CD4-positive, alpha-beta T cell (primary cell): ENCODE measurements at regions not wholly inside any gene's neighbourhood (a gene's known extent, or its start where the extent isn't known, plus 50 kb on each side); places are given as distances from the start of the nearest gene placed in this dataset.

ENCODE experiments used
- ATAC-seq: fragments of 200-7000 bp; cut with Tn5 transposase; one replicate; pipeline ENCODE4 v1.10.0; 2022; ENCODE audit warnings: mild to moderate bottlenecking; ENCODE audit not compliant: poor library complexity
- CTCF ChIA-PET: fragments of 350-600 bp; sonication (Branson Sonifier 250); formaldehyde crosslinking; loops from one replicate; lab custom pipeline; 2021; ENCODE audit warnings: antibody characterized with exemption, inconsistent platforms; lab: Charles Lee
- POLR2A ChIA-PET: fragments of 350-600 bp; sonication (Branson Sonifier 250); formaldehyde crosslinking; loops from one replicate; lab custom pipeline; 2021; ENCODE audit warnings: antibody characterized with exemption, inconsistent platforms; lab: Charles Lee
- DNase-seq, 14 experiments: peaks; one replicate each; pipeline ENCODE4 v3.0.0-alpha.2; 2013 to 2020; ENCODE audit warnings: mixed read lengths in 2 of 14
- H3K27ac ChIP-seq, 2 donors: one replicate each; pipeline versions ENCODE4 v1.5.1 to v1.7.0; 2013; ENCODE audit warnings: low read length in 2 of 2, low read depth in 1 of 2, mild to moderate bottlenecking in 1 of 2
- H3K27me3 ChIP-seq, 2 experiments: 1 replicate in 1 of 2; 2 replicates in 1 of 2; pipeline versions ENCODE4 v1.6.1 to v1.7.0; 2013; ENCODE audit warnings: low read length in 2 of 2, control low read depth in 1 of 2, mild to moderate bottlenecking in 1 of 2, moderate library complexity in 1 of 2; ENCODE audit not compliant: insufficient read depth in 2 of 2, control insufficient read depth in 1 of 2
- H3K36me3 ChIP-seq: one replicate; pipeline ENCODE4 v1.6.1; 2013; ENCODE audit warnings: low read length, control low read depth; ENCODE audit not compliant: insufficient read depth
- H3K4me1 ChIP-seq: one replicate; pipeline ENCODE4 v1.6.1; 2013; ENCODE audit warnings: low read length, control low read depth; ENCODE audit not compliant: insufficient read depth
- H3K4me3 ChIP-seq: one replicate; pipeline ENCODE4 v1.5.1; 2013; ENCODE audit warnings: mild to moderate bottlenecking, low read length, moderate library complexity
- H3K9me3 ChIP-seq, 2 experiments: 1 replicate in 1 of 2; 2 replicates in 1 of 2; pipeline versions ENCODE4 v1.6.1 to v1.7.0; 2013; ENCODE audit warnings: low read length in 2 of 2, mild to moderate bottlenecking in 2 of 2, control low read depth in 1 of 2, moderate library complexity in 1 of 2; ENCODE audit not compliant: control insufficient read depth in 1 of 2, insufficient read depth in 1 of 2
- H3K27ac Mint-ChIP-seq: one replicate; pipeline ENCODE4 v1.8.0; 2020; ENCODE audit warnings: mixed read lengths
- H3K27me3 Mint-ChIP-seq: one replicate; pipeline ENCODE4 v1.8.0; 2021; ENCODE audit warnings: mixed read lengths
- H3K36me3 Mint-ChIP-seq: one replicate; pipeline ENCODE4 v1.8.0; 2021; ENCODE audit warnings: low read depth, mixed read lengths
- H3K4me1 Mint-ChIP-seq: one replicate; pipeline ENCODE4 v1.8.0; 2021; ENCODE audit warnings: low read depth, mixed read lengths
- H3K4me3 Mint-ChIP-seq: one replicate; pipeline ENCODE4 v1.8.0; 2020; ENCODE audit warnings: mild to moderate bottlenecking, mixed read lengths
- H3K9me3 Mint-ChIP-seq: one replicate; pipeline ENCODE4 v1.8.0; 2020; ENCODE audit warnings: mixed read lengths
- intact Hi-C, 2 experiments: fragments of 100-400 bp; cut with DNase I in 1 of 2; cut with micrococcal nuclease in 1 of 2; formaldehyde crosslinking; loops; one replicate each; pipeline versions ENCODE4 v1.15.1 to v1.9.0; 2023 to 2025; cut with DNase I, micrococcal nuclease
- TF ChIP-seq, protein P1 (sequence below): fragments of 200-600 bp; IDR thresholded peaks from one replicate; pipeline ENCODE4 v1.8.0; 2022; ENCODE audit warnings: antibody characterized with exemption, mild to moderate bottlenecking

DNA sequence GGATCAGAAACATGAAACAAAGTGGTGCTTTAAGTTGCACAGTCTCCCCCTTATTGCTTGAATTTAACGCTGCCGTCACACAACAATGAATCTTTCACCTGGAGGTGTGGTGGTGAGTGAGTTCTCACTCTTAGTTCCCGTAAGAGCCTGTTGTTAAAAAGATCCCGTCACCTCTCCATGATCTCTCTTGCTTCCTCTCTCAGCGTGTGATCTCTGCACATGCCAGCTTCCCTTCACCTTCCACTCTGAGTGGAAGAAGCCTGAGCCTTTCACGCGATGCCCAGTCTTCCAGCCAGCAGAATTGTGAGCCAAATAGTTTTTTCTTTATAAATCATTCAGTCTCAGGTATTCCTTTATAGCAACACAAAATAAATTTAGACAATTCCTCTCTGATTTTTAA, 136.7 kb upstream of the CHL1 start:
- DNase-seq = no peak
- POLR2A ChIA-PET = no interaction called here
- CTCF ChIA-PET = no interaction called here
- Histone ChIP-seq H3K9me3 (no peaks in the 10 kb centered on the region), H3K4me1 (no peaks in the 10 kb centered on the region), H3K4me3 (no peak overlapping the region), H3K27me3 (no peaks in the 10 kb centered on the region), H3K27ac (no peak overlapping the region), H3K36me3 (no peaks in the 10 kb centered on the region)
- no peak overlapping the region for H3K4me3 Mint-ChIP-seq
- intact Hi-C loops = no loop called here
- peaks cover 35% of the 10 kb centered on the region for H3K27me3 Mint-ChIP-seq
- no peak for ATAC-seq
- H3K4me1 Mint-ChIP-seq = no peaks in the 10 kb centered on the region
- H3K9me3 Mint-ChIP-seq = peaks cover 2% of the 10 kb centered on the region
- H3K27ac Mint-ChIP-seq = no peak overlapping the region
- TF ChIP-seq, protein P1, sequence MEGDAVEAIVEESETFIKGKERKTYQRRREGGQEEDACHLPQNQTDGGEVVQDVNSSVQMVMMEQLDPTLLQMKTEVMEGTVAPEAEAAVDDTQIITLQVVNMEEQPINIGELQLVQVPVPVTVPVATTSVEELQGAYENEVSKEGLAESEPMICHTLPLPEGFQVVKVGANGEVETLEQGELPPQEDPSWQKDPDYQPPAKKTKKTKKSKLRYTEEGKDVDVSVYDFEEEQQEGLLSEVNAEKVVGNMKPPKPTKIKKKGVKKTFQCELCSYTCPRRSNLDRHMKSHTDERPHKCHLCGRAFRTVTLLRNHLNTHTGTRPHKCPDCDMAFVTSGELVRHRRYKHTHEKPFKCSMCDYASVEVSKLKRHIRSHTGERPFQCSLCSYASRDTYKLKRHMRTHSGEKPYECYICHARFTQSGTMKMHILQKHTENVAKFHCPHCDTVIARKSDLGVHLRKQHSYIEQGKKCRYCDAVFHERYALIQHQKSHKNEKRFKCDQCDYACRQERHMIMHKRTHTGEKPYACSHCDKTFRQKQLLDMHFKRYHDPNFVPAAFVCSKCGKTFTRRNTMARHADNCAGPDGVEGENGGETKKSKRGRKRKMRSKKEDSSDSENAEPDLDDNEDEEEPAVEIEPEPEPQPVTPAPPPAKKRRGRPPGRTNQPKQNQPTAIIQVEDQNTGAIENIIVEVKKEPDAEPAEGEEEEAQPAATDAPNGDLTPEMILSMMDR = no peak
- H3K36me3 Mint-ChIP-seq = no peaks in the 10 kb centered on the region

DNA sequence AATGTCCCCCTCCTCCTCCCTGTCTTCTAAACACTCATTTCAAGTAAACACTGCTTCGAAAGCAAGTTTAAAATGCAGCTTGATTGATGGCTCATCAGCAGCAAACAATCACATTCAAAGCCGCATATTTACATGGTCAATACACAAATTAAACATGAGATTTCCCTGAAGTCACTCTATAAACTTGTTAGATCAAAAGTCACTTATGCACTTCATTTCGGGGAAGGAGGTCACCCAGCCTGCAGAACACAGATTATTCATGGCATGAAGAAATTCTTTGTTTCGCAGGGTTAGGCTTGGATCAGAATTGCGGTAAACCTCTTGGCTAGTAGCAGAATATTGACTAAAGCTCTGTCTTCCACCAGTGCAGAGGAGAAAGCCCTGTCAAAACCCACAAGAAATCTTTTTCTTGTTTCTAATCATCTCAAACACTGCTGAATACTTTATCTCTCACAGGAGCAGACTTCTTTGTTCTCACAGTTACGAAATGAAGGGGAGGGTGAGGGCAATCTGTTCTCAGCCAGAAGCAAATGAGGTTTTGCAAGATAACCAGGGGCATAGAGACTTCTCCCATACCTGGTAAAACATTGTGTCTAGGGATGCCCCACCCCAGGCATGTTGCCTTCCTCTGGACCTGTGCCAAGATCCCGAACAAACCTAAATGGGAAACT, 133.3 kb upstream of the CHL1 start:
- Histone ChIP-seq H3K4me3 (no peak overlapping the region), H3K27me3 (no peaks in the 10 kb centered on the region), H3K36me3 (no peaks in the 10 kb centered on the region), H3K27ac (no peak overlapping the region), H3K4me1 (no peaks in the 10 kb centered on the region), H3K9me3 (no peaks in the 10 kb centered on the region)
- ChIA-PET CTCF (no interaction called here), POLR2A (no interaction called here)
- no peak overlapping the region for H3K27ac Mint-ChIP-seq
- peaks cover 50% of the 10 kb centered on the region for H3K27me3 Mint-ChIP-seq
- intact Hi-C loops = no loop called here
- ATAC-seq = no peak
- H3K36me3 Mint-ChIP-seq = no peaks in the 10 kb centered on the region
- no peak for DNase-seq
- H3K4me3 Mint-ChIP-seq = no peak overlapping the region
- peaks cover 2% of the 10 kb centered on the region for H3K9me3 Mint-ChIP-seq
- no peaks in the 10 kb centered on the region for H3K4me1 Mint-ChIP-seq
- TF ChIP-seq, protein P1 = no peak

DNA sequence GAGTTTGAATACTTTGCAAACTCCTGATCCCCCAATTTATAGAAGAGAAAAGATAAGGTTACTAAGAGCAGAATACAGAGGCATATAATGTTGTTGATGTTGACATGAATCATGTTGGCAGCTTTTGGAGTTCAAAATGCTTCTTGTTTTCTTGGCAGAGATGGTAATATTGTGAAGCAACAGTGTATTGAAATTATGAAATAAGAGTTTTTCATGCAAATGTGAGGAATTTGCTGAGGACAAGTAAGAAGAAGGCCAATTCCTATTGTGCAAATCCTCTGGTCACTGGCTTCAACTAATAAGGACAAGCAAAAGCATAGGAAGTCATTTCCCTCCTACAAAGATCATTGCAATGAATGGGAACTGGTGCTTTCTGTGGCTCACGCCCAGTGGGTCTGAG, 126.9 kb upstream of the CHL1 start:
- Mint-ChIP-seq H3K27me3 (peaks cover 20% of the 10 kb centered on the region), H3K27ac (no peak overlapping the region), H3K4me1 (no peaks in the 10 kb centered on the region), H3K9me3 (no peaks in the 10 kb centered on the region), H3K36me3 (no peaks in the 10 kb centered on the region), H3K4me3 (no peak overlapping the region)
- TF ChIP-seq, protein P1 = no peak
- intact Hi-C loops = no loop called here
- Histone ChIP-seq H3K4me3 (no peak overlapping the region), H3K4me1 (no peaks in the 10 kb centered on the region), H3K36me3 (no peaks in the 10 kb centered on the region), H3K9me3 (no peaks in the 10 kb centered on the region), H3K27me3 (no peaks in the 10 kb centered on the region), H3K27ac (no peak overlapping the region)
- ATAC-seq (no peak), DNase-seq (no peak)
- POLR2A ChIA-PET = no interaction called here
- CTCF ChIA-PET = no interaction called here
